Caco-2 (cell line): ENCODE measurements at regions not wholly inside any gene's neighbourhood (a gene's known extent, or its start where the extent isn't known, plus 50 kb on each side); places are given as distances from the start of the nearest gene placed in this dataset.

ENCODE experiments used
- BruUV-seq: library from RNA; stranded (reverse); fragments of 400-500 nt; replicated peaks from 2 replicates; lab custom pipeline; 2021; lab: Mats Ljungman, UMichigan
- CTCF ChIA-PET: fragments of 300-600 bp; sonication (Branson Sonifier 250); formaldehyde crosslinking; loops from one replicate; lab custom pipeline; 2022; ENCODE audit warnings: antibody characterized with exemption; lab: Charles Lee
- POLR2A ChIA-PET: fragments of 300-600 bp; sonication (Branson Sonifier 250); formaldehyde crosslinking; loops from one replicate; lab custom pipeline; 2022; ENCODE audit warnings: antibody characterized with exemption; lab: Charles Lee
- DNase-seq, 2 experiments: peaks; one replicate each; pipeline versions ENCODE4 v3.0.0 to v3.0.0-alpha.2; 2020 to 2022
- H3K27me3 ChIP-seq: replicated peaks from 2 replicates; pipeline ENCODE4 v1.6.0; 2011; ENCODE audit warnings: low read length; ENCODE audit not compliant: control insufficient read depth, insufficient read depth
- H3K36me3 ChIP-seq: 2 replicates; pipeline ENCODE4 v1.5.1; 2011; ENCODE audit warnings: low read length; ENCODE audit not compliant: control insufficient read depth, insufficient read depth
- H3K4me1 ChIP-seq: fragments of 250-450 bp; sonication (Bioruptor Pico); 2 replicates; pipeline ENCODE4 v1.5.1; 2020; ENCODE audit warnings: mild to moderate bottlenecking
- H3K4me3 ChIP-seq: 2 replicates; pipeline ENCODE4 v1.5.1; 2011; ENCODE audit warnings: low read depth, mild to moderate bottlenecking, control low read depth, low read length
- H3K9me3 ChIP-seq: fragments of 250-450 bp; sonication (Bioruptor Pico); 2 replicates; pipeline ENCODE4 v1.5.1; 2020; ENCODE audit warnings: mild to moderate bottlenecking, moderate library complexity
- H3K27ac Mint-ChIP-seq: one replicate; pipeline ENCODE4 v1.8.0; 2022; ENCODE audit warnings: mixed read lengths; ENCODE audit not compliant: unreplicated experiment
- H3K27me3 Mint-ChIP-seq: one replicate; pipeline ENCODE4 v1.8.0; 2022; ENCODE audit warnings: mixed read lengths; ENCODE audit not compliant: insufficient read depth, unreplicated experiment
- H3K36me3 Mint-ChIP-seq: one replicate; pipeline ENCODE4 v1.8.0; 2022; ENCODE audit warnings: mild to moderate bottlenecking, mixed read lengths; ENCODE audit not compliant: insufficient read depth, unreplicated experiment
- H3K4me1 Mint-ChIP-seq: one replicate; pipeline ENCODE4 v1.8.0; 2022; ENCODE audit warnings: low read depth, mixed read lengths; ENCODE audit not compliant: unreplicated experiment
- H3K4me3 Mint-ChIP-seq: one replicate; pipeline ENCODE4 v1.8.0; 2022; ENCODE audit warnings: mild to moderate bottlenecking, moderate library complexity, mixed read lengths; ENCODE audit not compliant: unreplicated experiment
- H3K9me3 Mint-ChIP-seq: one replicate; pipeline ENCODE4 v1.8.0; 2022; ENCODE audit warnings: mixed read lengths; ENCODE audit not compliant: unreplicated experiment
- intact Hi-C: fragments of 100-400 bp; cut with micrococcal nuclease; formaldehyde crosslinking; loops from one replicate; pipeline ENCODE4 v1.10.0; 2022; ENCODE audit not compliant: unreplicated experiment
- TF ChIP-seq, protein P1 (sequence below), 2 experiments: fragments of 200-600 bp in 1 of 2; IDR thresholded peaks; 1 replicate in 1 of 2; 2 replicates in 1 of 2; pipeline versions ENCODE4 v1.5.1 to v1.8.0; 2011 to 2022; ENCODE audit warnings: antibody characterized with exemption in 1 of 2, control low read depth in 1 of 2, inconsistent platforms in 1 of 2, low read depth in 1 of 2, low read length in 1 of 2, mild to moderate bottlenecking in 1 of 2, moderate library complexity in 1 of 2; ENCODE audit not compliant: insufficient read depth in 1 of 2, severe bottlenecking in 1 of 2, unreplicated experiment in 1 of 2

DNA sequence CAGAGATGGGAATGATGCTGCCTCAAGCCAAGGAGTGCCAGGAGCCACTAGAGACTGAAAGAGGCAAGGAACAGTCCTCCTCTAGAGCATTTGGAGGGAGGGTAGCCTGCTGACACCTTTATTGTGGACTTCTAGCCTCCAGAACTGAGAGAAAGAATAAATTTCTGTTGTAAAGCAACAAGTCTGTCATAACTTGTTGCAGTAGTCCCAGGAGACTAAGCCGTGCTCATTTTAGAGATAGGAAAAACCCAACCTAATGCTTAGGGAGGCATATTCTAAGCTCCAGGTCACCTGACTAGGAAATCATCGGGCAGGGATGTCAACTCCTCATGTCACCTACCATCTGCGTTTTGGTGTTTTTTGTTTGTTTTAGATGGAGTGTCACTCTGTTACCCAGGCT lies 345.4 kb upstream of the EEF2KMT start:
- no peak for DNase-seq
- TF ChIP-seq, protein P1, sequence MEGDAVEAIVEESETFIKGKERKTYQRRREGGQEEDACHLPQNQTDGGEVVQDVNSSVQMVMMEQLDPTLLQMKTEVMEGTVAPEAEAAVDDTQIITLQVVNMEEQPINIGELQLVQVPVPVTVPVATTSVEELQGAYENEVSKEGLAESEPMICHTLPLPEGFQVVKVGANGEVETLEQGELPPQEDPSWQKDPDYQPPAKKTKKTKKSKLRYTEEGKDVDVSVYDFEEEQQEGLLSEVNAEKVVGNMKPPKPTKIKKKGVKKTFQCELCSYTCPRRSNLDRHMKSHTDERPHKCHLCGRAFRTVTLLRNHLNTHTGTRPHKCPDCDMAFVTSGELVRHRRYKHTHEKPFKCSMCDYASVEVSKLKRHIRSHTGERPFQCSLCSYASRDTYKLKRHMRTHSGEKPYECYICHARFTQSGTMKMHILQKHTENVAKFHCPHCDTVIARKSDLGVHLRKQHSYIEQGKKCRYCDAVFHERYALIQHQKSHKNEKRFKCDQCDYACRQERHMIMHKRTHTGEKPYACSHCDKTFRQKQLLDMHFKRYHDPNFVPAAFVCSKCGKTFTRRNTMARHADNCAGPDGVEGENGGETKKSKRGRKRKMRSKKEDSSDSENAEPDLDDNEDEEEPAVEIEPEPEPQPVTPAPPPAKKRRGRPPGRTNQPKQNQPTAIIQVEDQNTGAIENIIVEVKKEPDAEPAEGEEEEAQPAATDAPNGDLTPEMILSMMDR (IDR thresholded peaks at IDR 0.05; ENCODE audit: insufficient read depth in 1 of 2, low read depth in 1 of 2, low read length in 1 of 2, severe bottlenecking in 1 of 2, unreplicated experiment in 1 of 2), result no peak
- no peaks in the 10 kb centered on the region for H3K4me1 ChIP-seq
- peaks cover 6% of the 10 kb centered on the region for H3K27me3 Mint-ChIP-seq
- H3K4me3 Mint-ChIP-seq, result no peak overlapping the region
- no peaks in the 10 kb centered on the region for H3K27me3 ChIP-seq
- H3K36me3 ChIP-seq, result no peaks in the 10 kb centered on the region
- CTCF ChIA-PET, result no interaction called here
- POLR2A ChIA-PET, result no interaction called here
- intact Hi-C loops, result no loop called here
- no peaks in the 10 kb centered on the region for H3K36me3 Mint-ChIP-seq
- no peaks in the 10 kb centered on the region for H3K4me1 Mint-ChIP-seq
- no TSS peak for BruUV-seq
- no peaks in the 10 kb centered on the region for H3K9me3 ChIP-seq
- H3K4me3 ChIP-seq, result no peak overlapping the region
- H3K27ac Mint-ChIP-seq, result no peak overlapping the region
- H3K9me3 Mint-ChIP-seq, result peaks cover 11% of the 10 kb centered on the region

- Mint-ChIP-seq H3K27me3 (peaks cover 6% of the 10 kb centered on the region), H3K4me1 (no peaks in the 10 kb centered on the region), H3K36me3 (no peaks in the 10 kb centered on the region), H3K4me3 (no peak overlapping the region), H3K9me3 (peaks cover 11% of the 10 kb centered on the region), H3K27ac (no peak overlapping the region)
- Histone ChIP-seq H3K36me3 (no peaks in the 10 kb centered on the region), H3K4me1 (no peaks in the 10 kb centered on the region), H3K27me3 (no peaks in the 10 kb centered on the region), H3K9me3 (no peaks in the 10 kb centered on the region), H3K4me3 (no peak overlapping the region)
- intact Hi-C loops, result no loop called here
- POLR2A ChIA-PET, result no interaction called here
- TF ChIP-seq, protein P1 (IDR thresholded peaks at IDR 0.05; ENCODE audit: insufficient read depth in 1 of 2, low read depth in 1 of 2, low read length in 1 of 2, severe bottlenecking in 1 of 2, unreplicated experiment in 1 of 2), result no peak
- BruUV-seq, result no TSS peak
- CTCF ChIA-PET, result no interaction called here
- no peak for DNase-seq
These were observed 344.5 kb upstream of the EEF2KMT start for GRCh38 chr16:5442054-5442453.

- H3K4me3 Mint-ChIP-seq, result no peak overlapping the region
- no peaks in the 10 kb centered on the region; the same call in 1 of the 2 replicates for H3K27me3 ChIP-seq
- no peaks in the 10 kb centered on the region for H3K36me3 ChIP-seq
- DNase-seq, result no peak
- BruUV-seq, result no TSS peak
- peaks cover 11% of the 10 kb centered on the region for H3K9me3 Mint-ChIP-seq
- POLR2A ChIA-PET, result no interaction called here
- CTCF ChIA-PET, result no interaction called here
- intact Hi-C loops, result no loop called here
- no peaks in the 10 kb centered on the region for H3K4me1 ChIP-seq
- H3K9me3 ChIP-seq, result no peaks in the 10 kb centered on the region
- no peaks in the 10 kb centered on the region for H3K36me3 Mint-ChIP-seq
- H3K4me1 Mint-ChIP-seq, result no peaks in the 10 kb centered on the region
- H3K27me3 Mint-ChIP-seq, result peaks cover 9% of the 10 kb centered on the region
- no peak overlapping the region for H3K4me3 ChIP-seq
- TF ChIP-seq, protein P1 (IDR thresholded peaks at IDR 0.05; ENCODE audit: insufficient read depth in 1 of 2, low read depth in 1 of 2, low read length in 1 of 2, severe bottlenecking in 1 of 2, unreplicated experiment in 1 of 2), result no peak
- H3K27ac Mint-ChIP-seq, result no peak overlapping the region
These were observed 341.0 kb upstream of the EEF2KMT start for GRCh38 chr16:5438591-5438990.
